HL-60 (cell line): ENCODE measurements at regions not wholly inside any gene's neighbourhood (a gene's known extent, or its start where the extent isn't known, plus 50 kb on each side); places are given as distances from the start of the nearest gene placed in this dataset.
"Not testable (repeated sequence)": the region's sequence is repeated elsewhere in the genome, so short reads cannot be mapped to it uniquely, and the experiment has no call there.

Experiments used
- DNase-seq, 2 experiments: peaks; one replicate each; pipeline ENCODE4 v3.0.0-alpha.2; 2010 to 2020; ENCODE audit warnings: low read depth in 1 of 2, low spot score in 1 of 2
- H3K27ac ChIP-seq: fragments of 250-450 bp; sonication (Bioruptor Pico); replicated peaks from 2 replicates; pipeline ENCODE4 v1.5.1; 2020; ENCODE audit warnings: mild to moderate bottlenecking, moderate library complexity
- H3K27me3 ChIP-seq: fragments of 250-450 bp; sonication (Bioruptor Pico); 2 replicates; pipeline ENCODE4 v1.5.1; 2021; ENCODE audit warnings: mild to moderate bottlenecking, moderate library complexity; ENCODE audit not compliant: insufficient read depth, poor library complexity, severe bottlenecking
- H3K4me3 ChIP-seq: replicated peaks from 2 replicates; pipeline ENCODE4 v1.5.1; 2011; ENCODE audit warnings: mild to moderate bottlenecking, control low read depth, low read length; ENCODE audit not compliant: insufficient read depth
- CTCF ChIP-seq: IDR thresholded peaks from one replicate; pipeline ENCODE4 v1.5.1; 2011; ENCODE audit warnings: low read length, control low read depth, inconsistent platforms; ENCODE audit not compliant: insufficient read depth
- GABPA ChIP-seq: IDR thresholded peaks from 2 replicates; pipeline ENCODE4 v1.6.1; 2012; ENCODE audit warnings: low read depth
- POLR2AphosphoS5 ChIP-seq: IDR thresholded peaks from 2 replicates; pipeline ENCODE4 v1.6.1; 2012; ENCODE audit warnings: low read depth
- REST ChIP-seq: IDR thresholded peaks from 2 replicates; pipeline ENCODE4 v1.6.1; 2012; ENCODE audit warnings: low read depth; ENCODE audit not compliant: insufficient replicate concordance
- SPI1 ChIP-seq: IDR thresholded peaks from 2 replicates; pipeline ENCODE4 v1.6.1; 2012; ENCODE audit warnings: low read depth, mild to moderate bottlenecking, borderline replicate concordance

GRCh38 chr2:209298601-209299000, 125.2 kb upstream of the MAP2 start:
- TF ChIP-seq SPI1: no peak
- TF ChIP-seq GABPA: no peak
- TF ChIP-seq POLR2AphosphoS5: no peak
- TF ChIP-seq REST: no peak
- no peak for TF ChIP-seq CTCF
- H3K4me3 ChIP-seq: no peak overlapping the region
- H3K27me3 ChIP-seq: no peaks in the 10 kb centered on the region
- no peak for DNase-seq
- no peak overlapping the region for H3K27ac ChIP-seq

GRCh38 chr2:209299478-209299877, 124.4 kb upstream of the MAP2 start:
- H3K4me3 ChIP-seq, H3K27ac ChIP-seq, H3K27me3 ChIP-seq: not testable (repeated sequence)

GRCh38 chr2:209300766-209301165, 123.1 kb upstream of the MAP2 start:
- not testable (repeated sequence) for DNase-seq, H3K4me3 ChIP-seq, H3K27ac ChIP-seq, H3K27me3 ChIP-seq

More at GRCh38 chr2:209299478-209299877, 124.4 kb upstream of the MAP2 start:
- not testable (repeated sequence) for DNase-seq

- TF ChIP-seq CTCF (no peak), REST (no peak), GABPA (no peak), POLR2AphosphoS5 (no peak), SPI1 (no peak)
- Histone ChIP-seq H3K27ac (no peak overlapping the region), H3K4me3 (no peak overlapping the region), H3K27me3 (no peaks in the 10 kb centered on the region)
- DNase-seq: no peak
Measured at GRCh38 chr2:209305026-209305425, 118.8 kb upstream of the MAP2 start.

- Histone ChIP-seq H3K27me3 (no peaks in the 10 kb centered on the region), H3K27ac (no peak overlapping the region), H3K4me3 (no peak overlapping the region)
- no peak for TF ChIP-seq SPI1
- no peak for DNase-seq
Measured at GRCh38 chr2:209305746-209306196, 118.1 kb upstream of the MAP2 start.
